Right lobe of liver (tissue), 6 donors: ENCODE measurements at regions not wholly inside any gene's neighbourhood (a gene's known extent, or its start where the extent isn't known, plus 50 kb on each side); places are given as distances from the start of the nearest gene placed in this dataset.
"Not testable (repeated sequence)": the region's sequence is repeated elsewhere in the genome, so short reads cannot be mapped to it uniquely, and the experiment has no call there.

Experiments used
- ATAC-seq, 4 donors: fragments of 200-7000 bp; cut with Tn5 transposase; one replicate each; pipeline ENCODE4 v1.9.1; 2020; ENCODE audit warnings: mild to moderate bottlenecking in 4 of 4, moderate library complexity in 4 of 4
- DNase-seq, 3 donors: peaks; one replicate each; pipeline ENCODE4 v3.0.0-alpha.2; 2020
- H3K27ac ChIP-seq, 3 donors: fragments of 200-600 bp; one replicate each; pipeline ENCODE4 v1.8.0; 2022
- H3K27me3 ChIP-seq, 2 donors: fragments of 200-600 bp; one replicate each; pipeline ENCODE4 v1.8.0; 2022
- H3K36me3 ChIP-seq, 4 donors: fragments of 200-600 bp; sonication (generic) in 1 of 4; one replicate each; pipeline versions ENCODE4 v1.5.1 to v1.8.0; 2017 to 2022; ENCODE audit warnings: control low read depth in 1 of 4
- H3K4me1 ChIP-seq, 4 donors: fragments of 200-600 bp; sonication (generic) in 1 of 4; one replicate each; pipeline versions ENCODE4 v1.5.1 to v1.8.0; 2017 to 2022; ENCODE audit warnings: control low read depth in 1 of 4
- H3K4me3 ChIP-seq, 3 donors: fragments of 200-600 bp; one replicate each; pipeline ENCODE4 v1.8.0; 2022
- H3K9me3 ChIP-seq, 4 donors: fragments of 200-600 bp; sonication (generic) in 1 of 4; one replicate each; pipeline versions ENCODE4 v1.5.1 to v1.8.0; 2017 to 2022; ENCODE audit warnings: control low read depth in 1 of 4
- POLR2A ChIP-seq: fragments of 450-650 bp; IDR thresholded peaks from one replicate; pipeline ENCODE4 v1.6.1; 2017; ENCODE audit warnings: antibody characterized with exemption, mild to moderate bottlenecking
- WGBS: methylation state at CpG from one replicate; pipeline ENCODE4 v1.1.6; 2018; ENCODE audit warnings: low coverage, low lambda C conversion rate; ENCODE audit not compliant: insufficient coverage; ENCODE audit errors: missing lambda C conversion rate; 5-methylcytosine and 5-hydroxymethylcytosine counted together
- intact Hi-C, 2 donors: fragments of 100-400 bp; cut with DNase I; formaldehyde crosslinking; loops; one replicate each; pipeline versions ENCODE4 v1.11.2 to v1.14.1; 2022
- TF ChIP-seq, protein P1 (sequence below), 4 donors: fragments of 200-600 bp in 3 of 4; fragments of 450-650 bp in 1 of 4; IDR thresholded peaks; one replicate each; pipeline versions ENCODE4 v1.5.1 to v1.8.0; 2016 to 2022; ENCODE audit warnings: antibody characterized with exemption in 4 of 4, mild to moderate bottlenecking in 2 of 4
- donor health status: DM: no; HTN: yes; CAD: no.
- donor health status: DM: no; HTN: no; CAD: no.
- donor health status: DM: no; HTN: no; CAD: no.
- donor health status: DM: no; HTN: yes; CAD: no.
- donor health status: DM: no; HTN: yes; CAD: no.

DNA sequence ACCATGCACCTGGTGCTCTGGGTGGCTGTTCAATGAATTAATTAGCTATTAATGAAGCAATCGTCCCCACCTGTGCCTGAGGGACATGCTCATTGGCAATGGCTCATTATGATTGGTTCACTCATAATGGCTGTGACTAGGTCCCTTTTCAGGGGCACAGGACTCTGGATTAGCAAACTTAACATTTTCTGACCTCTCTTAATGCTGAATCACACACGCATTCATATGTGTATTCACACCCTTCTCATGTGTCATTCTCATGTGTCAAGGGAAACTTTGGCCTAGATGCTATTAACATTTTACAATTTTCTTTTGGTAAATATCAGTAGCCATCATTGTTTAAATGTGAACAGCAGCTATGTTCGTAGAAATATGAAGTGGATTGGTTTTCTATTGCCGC is 98.9 kb upstream of the PMAIP1 start:
- intact Hi-C loops, result no loop called here

DNA sequence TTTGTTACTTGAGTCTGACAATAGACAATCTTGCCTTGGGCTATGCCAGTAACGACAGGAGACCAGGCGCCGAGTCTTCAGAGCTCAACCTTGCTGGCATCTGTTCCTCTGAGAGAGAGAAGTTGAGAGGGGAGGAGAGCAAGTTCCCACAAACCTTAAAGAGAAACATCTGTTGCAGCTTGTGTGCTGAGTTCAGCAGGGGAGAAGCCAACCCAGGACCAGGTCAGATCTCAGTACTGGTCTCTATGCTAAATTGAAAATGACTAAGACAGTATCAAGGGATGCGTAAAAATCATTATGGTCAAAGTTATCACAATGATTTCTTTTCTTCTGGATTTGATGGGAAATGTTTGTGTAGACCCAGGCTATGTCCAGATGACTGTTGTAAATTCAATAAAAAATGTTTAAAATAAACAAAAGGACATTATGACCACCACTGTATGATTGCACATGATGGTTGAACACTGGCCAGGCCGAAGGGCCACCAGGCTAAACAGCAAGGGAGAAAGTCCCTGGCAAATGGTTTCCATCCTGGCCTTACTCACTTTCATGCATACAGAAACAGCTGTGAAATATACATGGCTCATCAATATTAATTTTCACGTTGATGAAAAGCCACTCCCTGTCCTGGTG is 100.3 kb upstream of the PMAIP1 start:
- TF ChIP-seq POLR2A, result no peak
- TF ChIP-seq, protein P1, sequence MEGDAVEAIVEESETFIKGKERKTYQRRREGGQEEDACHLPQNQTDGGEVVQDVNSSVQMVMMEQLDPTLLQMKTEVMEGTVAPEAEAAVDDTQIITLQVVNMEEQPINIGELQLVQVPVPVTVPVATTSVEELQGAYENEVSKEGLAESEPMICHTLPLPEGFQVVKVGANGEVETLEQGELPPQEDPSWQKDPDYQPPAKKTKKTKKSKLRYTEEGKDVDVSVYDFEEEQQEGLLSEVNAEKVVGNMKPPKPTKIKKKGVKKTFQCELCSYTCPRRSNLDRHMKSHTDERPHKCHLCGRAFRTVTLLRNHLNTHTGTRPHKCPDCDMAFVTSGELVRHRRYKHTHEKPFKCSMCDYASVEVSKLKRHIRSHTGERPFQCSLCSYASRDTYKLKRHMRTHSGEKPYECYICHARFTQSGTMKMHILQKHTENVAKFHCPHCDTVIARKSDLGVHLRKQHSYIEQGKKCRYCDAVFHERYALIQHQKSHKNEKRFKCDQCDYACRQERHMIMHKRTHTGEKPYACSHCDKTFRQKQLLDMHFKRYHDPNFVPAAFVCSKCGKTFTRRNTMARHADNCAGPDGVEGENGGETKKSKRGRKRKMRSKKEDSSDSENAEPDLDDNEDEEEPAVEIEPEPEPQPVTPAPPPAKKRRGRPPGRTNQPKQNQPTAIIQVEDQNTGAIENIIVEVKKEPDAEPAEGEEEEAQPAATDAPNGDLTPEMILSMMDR (IDR thresholded peaks at IDR 0.05), result no peak
- Histone ChIP-seq H3K9me3 (no peaks in the 10 kb centered on the region), H3K27ac (no peak overlapping the region), H3K36me3 (no peaks in the 10 kb centered on the region), H3K27me3 (no peaks in the 10 kb centered on the region), H3K4me1 (no peaks in the 10 kb centered on the region), H3K4me3 (no peak overlapping the region)
- DNase-seq, result no peak
- 51% methylated on average over 3 of the region's 6 CpGs for WGBS
- intact Hi-C loops, result no loop called here
- no peak for ATAC-seq

More for the DNA sequence above, 98.9 kb upstream of the PMAIP1 start:
- Histone ChIP-seq H3K27ac (no peak overlapping the region), H3K27me3 (no peaks in the 10 kb centered on the region), H3K4me3 (no peak overlapping the region), H3K4me1 (no peaks in the 10 kb centered on the region), H3K9me3 (no peaks in the 10 kb centered on the region), H3K36me3 (no peaks in the 10 kb centered on the region)
- TF ChIP-seq POLR2A, result no peak
- TF ChIP-seq, protein P1 (IDR thresholded peaks at IDR 0.05), result no peak
- WGBS, result 54% methylated on average over 4 of the region's 4 CpGs
- DNase-seq, result no peak
- ATAC-seq, result no peak

DNA sequence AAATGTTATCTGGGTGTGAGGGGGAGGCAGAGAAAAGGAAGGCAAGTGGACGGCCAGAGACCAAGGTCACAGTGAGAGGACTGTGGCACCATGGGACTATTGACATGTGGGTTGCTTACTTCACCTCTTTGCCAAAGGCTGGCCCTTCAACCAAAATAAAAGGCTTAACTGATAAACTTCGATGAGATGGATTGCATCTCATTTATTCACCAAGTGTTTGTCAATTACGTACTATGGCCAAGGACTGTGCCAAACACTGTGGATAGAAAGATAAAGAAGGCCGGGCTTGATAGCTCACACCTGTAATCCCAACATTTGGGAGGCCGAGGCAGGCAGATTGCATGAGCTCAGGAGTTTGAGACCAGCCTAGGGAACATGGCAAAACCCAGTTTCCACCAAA is 98.7 kb upstream of the CCBE1 start:
- no peak for TF ChIP-seq POLR2A
- TF ChIP-seq, protein P1 (IDR thresholded peaks at IDR 0.05), result no peak

DNA sequence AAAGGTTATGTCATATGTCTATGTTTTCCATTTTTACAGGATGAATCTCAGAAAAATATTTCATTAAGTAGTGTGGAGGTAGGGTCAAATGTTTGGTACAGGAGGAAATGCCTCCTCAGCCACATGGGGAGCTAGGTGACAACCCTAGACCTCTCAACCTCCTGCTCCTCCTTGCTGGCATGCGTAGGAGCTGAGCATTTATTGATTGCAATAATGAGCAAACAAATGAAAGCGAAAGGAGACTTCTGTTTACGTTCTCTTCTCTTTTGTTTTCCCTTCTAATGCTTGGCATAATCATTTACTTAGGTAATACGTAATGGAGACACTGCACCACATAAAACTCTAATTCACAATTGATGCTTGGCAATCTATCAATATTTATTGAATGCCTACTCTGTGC is 95.1 kb upstream of the CCBE1 start:
- TF ChIP-seq POLR2A, result no peak
- TF ChIP-seq, protein P1 (IDR thresholded peaks at IDR 0.05), result no peak
- Histone ChIP-seq H3K9me3 (no peaks in the 10 kb centered on the region), H3K36me3 (no peaks in the 10 kb centered on the region), H3K4me1 (no peaks in the 10 kb centered on the region), H3K27ac (no peak overlapping the region), H3K27me3 (no peaks in the 10 kb centered on the region), H3K4me3 (no peak overlapping the region)
- intact Hi-C loops, result no loop called here
- 29% methylated on average over 4 of the region's 4 CpGs for WGBS
- DNase-seq, result no peak
- no peak for ATAC-seq

More for the DNA sequence above, 98.7 kb upstream of the CCBE1 start:
- DNase-seq (no peak), ATAC-seq (no peak)
- 41% methylated on average over 4 of the region's 5 CpGs for WGBS
- no peaks in the 10 kb centered on the region for H3K4me1 ChIP-seq
- no peak overlapping the region for H3K4me3 ChIP-seq
- H3K36me3 ChIP-seq, result no peaks in the 10 kb centered on the region
- intact Hi-C loops, result no loop called here
- no peaks in the 10 kb centered on the region for H3K27me3 ChIP-seq
- H3K27ac ChIP-seq, result no peak overlapping the region
- H3K9me3 ChIP-seq, result no peaks in the 10 kb centered on the region

DNA sequence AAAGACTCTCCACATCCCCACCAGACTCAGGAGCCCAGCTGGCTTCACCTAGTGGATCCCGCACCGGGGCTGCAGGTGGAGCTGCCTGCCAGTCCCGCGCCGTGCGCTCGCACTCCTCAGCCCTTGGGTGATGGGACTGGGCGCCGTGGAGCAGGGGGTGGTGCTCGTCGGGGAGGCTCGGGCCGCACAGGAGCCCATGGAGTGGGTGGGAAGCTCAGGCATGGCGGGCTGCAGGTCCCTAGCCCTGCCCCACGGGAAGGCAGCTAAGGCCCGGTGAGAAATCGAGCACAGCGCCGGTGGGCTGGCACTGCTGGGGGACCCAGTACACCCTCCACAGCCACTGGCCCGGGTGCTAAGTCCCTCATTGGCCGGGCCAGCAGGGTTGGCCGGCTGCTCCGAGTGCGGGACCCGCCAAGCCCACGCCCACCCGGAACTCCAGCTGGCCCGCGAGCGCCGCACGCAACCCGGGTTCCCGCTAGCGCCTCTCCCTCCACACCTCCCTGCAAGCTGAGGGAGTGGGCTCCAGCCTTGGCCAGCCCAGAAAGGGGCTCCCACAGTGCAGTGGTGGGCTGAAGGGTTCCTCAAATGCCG is 93.2 kb upstream of the CCBE1 start:
- H3K9me3 ChIP-seq, H3K4me1 ChIP-seq, intact Hi-C loops, ATAC-seq, H3K36me3 ChIP-seq, DNase-seq, H3K27me3 ChIP-seq, H3K27ac ChIP-seq, H3K4me3 ChIP-seq: not testable (repeated sequence)
- no CpG with 5 or more reads among the region's 36 CpGs for WGBS
